ENCODE measurements at regions not wholly inside any gene's neighbourhood (a gene's known extent, or its start where the extent isn't known, plus 50 kb on each side); places are given as distances from the start of the nearest gene placed in this dataset.

GRCh38 chr17:79470754-79471153 is 140.1 kb downstream of the RBFOX3 start:
- Histone ChIP-seq H3K4me3 (ENCODE audit: low read depth, low read length) (no peak overlapping the region), H3K27me3 (ENCODE audit: control insufficient read depth, insufficient read depth, low read length) (no peaks in the 10 kb centered on the region), H3K36me3 (ENCODE audit: control insufficient read depth, insufficient read depth, low read length) (no peaks in the 10 kb centered on the region)
- POLR2A ChIA-PET, result no interaction called here
- no peak for TF ChIP-seq CTCF (IDR thresholded peaks at IDR 0.05; ENCODE audit: insufficient read depth, low read depth, low read length)
- no peak for DNase-seq (ENCODE audit: low read depth)
- CTCF ChIA-PET, result no interaction called here

- ChIA-PET CTCF (no interaction called here), POLR2A (no interaction called here)
- no peak for TF ChIP-seq CTCF (IDR thresholded peaks at IDR 0.05; ENCODE audit: insufficient read depth, low read depth, low read length)
- no peaks in the 10 kb centered on the region for H3K27me3 ChIP-seq (ENCODE audit: control insufficient read depth, insufficient read depth, low read length)
- DNase-seq (ENCODE audit: low read depth), result no peak
- no peak overlapping the region for H3K4me3 ChIP-seq (ENCODE audit: low read depth, low read length)
- no peaks in the 10 kb centered on the region for H3K36me3 ChIP-seq (ENCODE audit: control insufficient read depth, insufficient read depth, low read length)
Measured at GRCh38 chr17:79469646-79470045, 141.2 kb downstream of the RBFOX3 start.

- Histone ChIP-seq H3K36me3 (ENCODE audit: control insufficient read depth, insufficient read depth, low read length) (no peaks in the 10 kb centered on the region), H3K27me3 (ENCODE audit: control insufficient read depth, insufficient read depth, low read length) (no peaks in the 10 kb centered on the region), H3K4me3 (ENCODE audit: low read depth, low read length) (no peak overlapping the region)
- no peak for TF ChIP-seq CTCF (IDR thresholded peaks at IDR 0.05; ENCODE audit: insufficient read depth, low read depth, low read length)
- no peak for DNase-seq (ENCODE audit: low read depth)
- CTCF ChIA-PET, result no interaction called here
- POLR2A ChIA-PET, result no interaction called here
Measured at GRCh38 chr17:79468183-79468944, 142.5 kb downstream of the RBFOX3 start.

GRCh38 chr17:79466562-79467350 is 144.1 kb downstream of the RBFOX3 start:
- no peak for TF ChIP-seq CTCF (IDR thresholded peaks at IDR 0.05; ENCODE audit: insufficient read depth, low read depth, low read length)
- H3K36me3 ChIP-seq (ENCODE audit: control insufficient read depth, insufficient read depth, low read length), result no peaks in the 10 kb centered on the region
- ChIA-PET POLR2A (no interaction called here), CTCF (no interaction called here)
- DNase-seq (ENCODE audit: low read depth), result no peak
- no peaks in the 10 kb centered on the region for H3K27me3 ChIP-seq (ENCODE audit: control insufficient read depth, insufficient read depth, low read length)
- H3K4me3 ChIP-seq (ENCODE audit: low read depth, low read length), result no peak overlapping the region

GRCh38 chr17:79465681-79466025 is 145.2 kb downstream of the RBFOX3 start:
- CTCF ChIA-PET, result no interaction called here
- POLR2A ChIA-PET, result no interaction called here
- DNase-seq (ENCODE audit: low read depth), result no peak

More at GRCh38 chr17:79465681-79466025, 145.2 kb downstream of the RBFOX3 start:
- TF ChIP-seq CTCF (IDR thresholded peaks at IDR 0.05; ENCODE audit: insufficient read depth, low read depth, low read length), result no peak
- H3K4me3 ChIP-seq (ENCODE audit: low read depth, low read length), result no peak overlapping the region
- H3K27me3 ChIP-seq (ENCODE audit: control insufficient read depth, insufficient read depth, low read length), result no peaks in the 10 kb centered on the region
- H3K36me3 ChIP-seq (ENCODE audit: control insufficient read depth, insufficient read depth, low read length), result no peaks in the 10 kb centered on the region

All from BJ (cell line).